GM18907 (cell line): ENCODE measurements at regions not wholly inside any gene's neighbourhood (a gene's known extent, or its start where the extent isn't known, plus 50 kb on each side); places are given as distances from the start of the nearest gene placed in this dataset.

Experiments
- ATAC-seq: cut with Tn5 transposase; IDR thresholded peaks from one replicate; pipeline ENCODE4 v1.9.1; 2021; ENCODE audit warnings: mild to moderate bottlenecking, moderate library complexity; ENCODE audit not compliant: unreplicated experiment

DNA sequence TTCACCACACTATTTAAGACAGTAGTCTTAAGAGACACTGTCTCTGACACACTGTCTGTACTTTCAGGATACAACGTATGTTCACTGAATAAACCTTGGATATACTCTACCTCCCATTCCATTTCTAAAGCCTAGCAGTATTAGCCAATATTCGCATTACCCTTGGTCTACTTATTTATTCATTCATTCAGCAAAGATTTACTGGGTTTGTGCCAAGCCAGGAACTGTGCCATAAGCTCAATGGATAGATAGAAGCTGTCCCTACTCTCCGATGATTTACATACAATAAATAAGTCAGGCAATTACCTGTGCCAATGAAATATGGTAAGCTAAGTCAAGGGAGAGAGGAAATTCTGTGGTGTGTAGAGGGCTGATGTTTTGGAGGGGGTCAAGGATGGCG, 195.2 kb upstream of the RAB4A start:
- no peak for ATAC-seq

GRCh38 chr1:229076195-229076594, 194.7 kb upstream of the RAB4A start:
- no peak for ATAC-seq

DNA sequence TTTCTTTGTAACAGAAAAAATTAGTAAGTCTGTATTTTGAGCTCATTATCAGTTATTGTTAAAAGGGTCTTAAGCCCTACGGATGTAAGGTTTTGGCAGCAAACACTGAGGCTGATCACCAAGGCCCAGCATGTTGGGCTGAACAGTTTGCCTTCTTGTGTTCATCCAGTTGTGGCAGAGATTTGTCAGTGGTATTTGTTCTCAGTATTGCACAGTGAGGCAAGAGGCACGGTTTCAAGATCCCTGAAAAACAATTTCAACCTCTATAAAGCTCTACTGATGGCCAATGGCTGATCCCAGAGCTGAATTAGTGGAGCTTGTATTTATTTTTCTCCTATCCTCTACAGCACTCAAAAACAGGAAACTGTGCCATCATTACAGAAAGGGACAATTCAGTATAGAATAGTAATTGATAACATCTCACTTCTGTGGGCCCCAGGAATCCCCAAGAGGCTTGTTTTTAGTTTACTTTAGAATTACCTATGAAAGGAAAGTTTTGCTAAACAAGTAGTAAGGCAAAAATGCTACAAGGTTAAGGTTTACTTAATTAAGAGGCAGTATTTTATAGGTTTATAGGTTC, 191.8 kb upstream of the RAB4A start:
- no peak for ATAC-seq

GRCh38 chr1:229080361-229080760, 190.6 kb upstream of the RAB4A start:
- ATAC-seq, result no peak

DNA sequence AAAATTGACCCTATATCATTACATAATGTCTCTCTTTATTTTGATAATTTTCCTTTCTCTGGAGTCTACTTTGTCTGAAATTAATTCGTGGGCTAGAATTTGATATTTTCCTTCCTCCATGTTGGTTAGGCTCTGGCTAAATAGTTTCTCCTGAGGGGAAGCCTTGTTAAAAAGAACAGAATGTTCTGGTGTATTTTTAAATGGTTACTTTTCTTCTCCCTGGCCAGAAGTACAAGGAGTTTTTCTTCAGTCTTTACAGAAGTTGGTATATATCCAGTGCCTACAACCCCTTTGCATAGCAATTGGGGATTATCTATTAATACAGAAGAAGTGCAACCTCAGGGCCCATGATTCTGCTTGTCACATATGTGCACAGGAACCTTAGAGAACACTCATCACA, 185.6 kb upstream of the RAB4A start:
- ATAC-seq, result no peak

DNA sequence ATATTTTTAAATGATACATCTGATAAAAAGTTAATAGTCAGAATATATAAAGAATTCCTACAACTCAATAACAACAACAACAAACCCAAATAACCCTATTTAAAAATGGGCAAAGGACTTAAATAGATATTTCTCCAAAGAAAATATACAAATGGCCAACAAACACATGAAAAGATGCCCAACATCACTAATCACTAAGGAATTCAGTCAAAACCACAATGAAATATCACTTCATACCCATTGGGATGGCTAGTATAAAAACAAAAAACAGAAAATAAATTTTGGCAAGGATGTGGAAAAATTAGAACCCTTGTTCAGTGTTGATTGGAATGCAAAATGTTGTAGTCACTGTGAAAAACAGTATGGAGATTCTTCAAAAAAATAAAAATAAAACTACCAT, 184.8 kb upstream of the RAB4A start:
- no peak for ATAC-seq

- ATAC-seq, result no peak
These were observed 184.2 kb upstream of the RAB4A start for GRCh38 chr1:229086686-229087085.

GRCh38 chr1:229087339-229087738, 183.6 kb upstream of the RAB4A start:
- no peak for ATAC-seq

DNA sequence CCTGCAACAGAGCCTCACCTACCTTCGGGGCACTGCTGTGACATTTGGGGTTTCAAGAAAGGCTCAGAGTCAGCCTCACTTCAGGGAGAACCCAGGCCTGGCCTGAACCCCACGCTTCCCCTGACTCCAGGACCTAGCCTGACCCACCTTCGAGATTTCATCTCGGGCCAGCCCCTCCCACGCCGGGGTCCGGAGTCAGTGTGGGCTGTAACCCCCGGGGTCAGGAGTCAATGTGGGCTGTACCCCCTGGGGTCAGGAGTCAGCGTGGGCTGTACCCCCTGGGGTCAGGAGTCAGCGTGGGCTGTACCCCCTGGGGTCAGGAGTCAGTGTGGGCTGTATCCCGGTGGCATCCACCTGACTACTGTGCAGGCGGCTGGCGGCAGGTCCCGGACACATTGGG, 183.0 kb upstream of the RAB4A start:
- ATAC-seq, result no peak

- ATAC-seq, result no peak
These were observed 182.2 kb upstream of the RAB4A start for GRCh38 chr1:229088711-229089110.

- no peak for ATAC-seq
These were observed 181.2 kb upstream of the RAB4A start for GRCh38 chr1:229089586-229090208.

DNA sequence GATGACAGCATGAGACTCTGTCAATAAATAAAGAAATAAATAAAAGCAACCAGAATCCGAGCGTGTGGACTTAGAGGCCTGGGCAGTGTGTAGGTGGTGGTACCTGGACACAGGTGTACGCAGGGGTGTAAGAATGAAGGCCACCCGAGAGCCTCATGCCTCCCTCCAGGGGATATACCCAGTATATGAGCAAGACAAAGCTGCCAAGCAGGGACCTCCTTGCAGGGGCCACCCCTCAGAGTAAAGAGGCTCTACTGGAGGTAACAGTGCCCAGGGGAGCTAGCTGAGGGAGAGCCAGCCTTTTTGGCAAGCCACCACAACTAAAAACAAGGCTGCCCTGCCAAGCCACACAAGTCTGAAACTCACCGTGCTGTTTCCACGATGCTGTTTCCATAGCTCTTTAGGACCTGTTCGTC, 179.2 kb upstream of the RAB4A start:
- no peak for ATAC-seq

GRCh38 chr1:229092377-229093237, 178.3 kb upstream of the RAB4A start:
- ATAC-seq, result no peak

DNA sequence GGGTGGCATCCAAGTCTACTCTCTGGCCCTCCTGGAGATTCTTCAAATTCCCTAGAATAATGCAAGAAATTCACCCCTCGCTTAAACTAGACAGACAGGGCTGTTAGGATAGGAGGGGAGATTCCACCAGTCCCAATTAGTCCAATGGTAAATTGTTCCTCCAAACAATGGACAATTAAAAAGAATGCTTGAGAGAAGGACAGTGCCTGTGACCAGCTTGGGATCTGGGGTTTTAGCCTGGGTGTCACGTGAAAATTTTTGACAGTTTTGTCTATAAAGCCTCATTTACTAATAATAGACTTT, 177.7 kb upstream of the RAB4A start:
- no peak for ATAC-seq

DNA sequence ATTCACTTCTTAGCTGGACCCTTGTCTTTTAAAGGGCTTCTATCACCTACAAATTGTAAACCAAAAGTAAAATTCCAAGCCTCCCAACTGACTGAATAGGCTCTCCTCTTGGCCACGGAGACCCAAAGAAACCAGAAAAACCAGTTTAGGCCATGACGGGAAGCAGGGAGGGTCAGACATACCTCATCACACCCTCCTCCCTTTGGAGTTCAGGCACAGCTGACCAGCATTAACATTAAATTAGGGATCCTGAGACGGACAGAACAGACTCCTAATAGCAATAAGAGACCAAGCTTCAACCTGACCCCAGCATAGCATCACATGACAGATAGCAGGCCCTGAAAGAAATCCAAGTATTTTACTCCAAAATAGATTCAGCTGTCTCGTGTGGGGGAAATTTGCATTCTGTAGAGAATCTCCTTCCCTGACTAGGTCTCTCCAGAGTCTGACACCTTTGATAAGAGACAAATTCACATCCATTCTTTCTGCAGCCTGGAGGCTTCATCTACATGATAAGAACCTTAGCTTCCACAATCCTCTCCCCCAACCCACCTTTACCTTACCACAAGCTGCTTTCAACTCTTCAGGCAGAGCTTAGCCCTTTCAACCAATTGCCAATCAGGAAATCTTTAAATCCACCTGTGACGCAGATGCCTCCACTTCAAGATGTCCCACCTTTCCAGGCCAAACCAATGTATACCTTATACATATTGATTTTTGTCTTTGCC, 177.1 kb upstream of the RAB4A start:
- ATAC-seq, result no peak

GRCh38 chr1:229094476-229095311, 176.2 kb upstream of the RAB4A start:
- ATAC-seq, result no peak

GRCh38 chr1:229095325-229095724, 175.6 kb upstream of the RAB4A start:
- no peak for ATAC-seq

DNA sequence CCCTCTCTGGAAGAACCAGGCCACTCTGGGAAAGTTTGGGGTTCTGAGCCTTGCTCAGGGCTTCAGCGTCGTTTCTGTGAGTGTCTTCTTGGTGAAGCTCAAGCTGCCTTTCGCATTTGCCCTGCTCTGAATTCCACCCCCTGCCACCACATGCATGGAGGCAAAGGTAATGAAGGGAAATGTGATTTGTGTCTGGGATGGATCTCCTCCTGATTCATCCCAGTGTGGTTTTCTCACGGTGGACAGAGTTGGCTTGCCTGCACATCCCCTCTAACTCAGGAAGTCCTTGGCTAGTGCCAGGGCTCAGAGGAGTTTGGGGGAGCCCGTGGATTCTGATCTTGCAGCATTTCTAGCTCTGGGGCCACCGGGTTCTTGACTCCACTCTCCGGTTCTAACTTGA, 173.6 kb upstream of the RAB4A start:
- ATAC-seq, result no peak

DNA sequence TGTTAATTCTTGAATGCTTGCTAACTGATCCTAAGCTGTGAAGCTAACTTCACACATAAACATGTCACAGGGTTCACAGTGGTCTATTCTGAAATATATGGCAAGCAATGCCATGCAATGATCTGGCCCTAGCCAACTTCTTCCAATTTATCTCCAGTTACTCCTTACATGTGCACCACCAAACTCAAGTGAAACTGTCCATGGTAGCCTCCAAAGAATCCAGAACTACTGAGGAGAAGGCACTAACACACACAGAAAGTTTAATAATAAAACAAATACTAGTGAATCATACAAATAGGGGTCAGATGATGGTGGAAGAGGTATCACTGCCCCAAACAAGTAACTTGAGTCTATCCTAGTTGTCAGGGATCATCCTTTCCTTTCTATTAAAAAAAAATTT, 172.6 kb upstream of the RAB4A start:
- ATAC-seq, result no peak

GRCh38 chr1:229098903-229099578, 171.9 kb upstream of the RAB4A start:
- no peak for ATAC-seq
